GM12878 (cell line): ENCODE measurements at regions not wholly inside any gene's neighbourhood (a gene's known extent, or its start where the extent isn't known, plus 50 kb on each side); places are given as distances from the start of the nearest gene placed in this dataset.

Source experiments
- ASH2L ChIP-seq: fragments of 300-600, 200-600 bp; sonication (generic); IDR thresholded peaks from 2 replicates; pipeline ENCODE4 v1.6.1; 2017; ENCODE audit warnings: low read depth, mild to moderate bottlenecking, borderline replicate concordance
- ELK1 ChIP-seq: IDR thresholded peaks from 2 replicates; pipeline ENCODE4 v1.6.1; 2012; ENCODE audit warnings: low read depth, low read length, improper control_type of control experiment
- GABPA ChIP-seq: IDR thresholded peaks from 2 replicates; pipeline ENCODE4 v1.6.1; 2014; ENCODE audit warnings: antibody characterized with exemption, low read depth, mild to moderate bottlenecking, inconsistent platforms
- GATAD2B ChIP-seq: fragments of 450-650 bp; conservative IDR thresholded peaks from 2 replicates; pipeline ENCODE4 v1.6.1; 2017; ENCODE audit warnings: low read depth, mild to moderate bottlenecking, moderate library complexity
- IRF4 ChIP-seq: IDR thresholded peaks from 2 replicates; pipeline ENCODE4 v1.6.1; 2011; ENCODE audit warnings: low read depth, low read length
- KLF5 ChIP-seq: fragments of 450-650 bp; IDR thresholded peaks from 2 replicates; pipeline ENCODE4 v1.6.1; 2014; ENCODE audit warnings: mild to moderate bottlenecking; ENCODE audit not compliant: partially characterized antibody
- MEF2A ChIP-seq: IDR thresholded peaks from 2 replicates; pipeline ENCODE4 v1.6.1; 2011; ENCODE audit warnings: low read depth, mild to moderate bottlenecking, low read length, moderate library complexity; ENCODE audit not compliant: insufficient read depth
- MTA2 ChIP-seq: fragments of 450-650 bp; IDR thresholded peaks from 2 replicates; pipeline ENCODE4 v1.6.1; 2016; ENCODE audit warnings: low read depth, mild to moderate bottlenecking, moderate library complexity
- POU2F2 ChIP-seq: IDR thresholded peaks from 3 replicates; pipeline ENCODE4 v1.6.1; 2011; ENCODE audit warnings: low read depth, mild to moderate bottlenecking, low read length, borderline replicate concordance
- RELA ChIP-seq: fragments of 450-650 bp; IDR thresholded peaks from 2 replicates; pipeline ENCODE4 v1.8.0; 2014; ENCODE audit warnings: borderline replicate concordance; ENCODE audit not compliant: partially characterized antibody
- RUNX3 ChIP-seq: IDR thresholded peaks from 2 replicates; pipeline ENCODE4 v1.6.1; 2012; ENCODE audit warnings: low read length, inconsistent platforms
- SKIL ChIP-seq: fragments of 450-650 bp; IDR thresholded peaks from 2 replicates; pipeline ENCODE4 v1.6.1; 2017; ENCODE audit warnings: mild to moderate bottlenecking, low read depth, inconsistent platforms; ENCODE audit not compliant: poor library complexity, severe bottlenecking
- TF ChIP-seq, protein P1 (sequence below): fragments of 450-650 bp; IDR thresholded peaks from 2 replicates; pipeline ENCODE4 v1.6.1; 2016; ENCODE audit warnings: mild to moderate bottlenecking, moderate library complexity, borderline replicate concordance
- TF ChIP-seq, protein P2 (sequence below): fragments of 450-650 bp; IDR thresholded peaks from 2 replicates; pipeline ENCODE4 v1.6.1; 2017; ENCODE audit warnings: low read depth, mild to moderate bottlenecking, moderate library complexity
- TF ChIP-seq, protein P3 (sequence below): fragments of 450-650 bp; IDR thresholded peaks from 2 replicates; pipeline ENCODE4 v1.6.1; 2017; ENCODE audit warnings: mild to moderate bottlenecking, moderate library complexity

DNA sequence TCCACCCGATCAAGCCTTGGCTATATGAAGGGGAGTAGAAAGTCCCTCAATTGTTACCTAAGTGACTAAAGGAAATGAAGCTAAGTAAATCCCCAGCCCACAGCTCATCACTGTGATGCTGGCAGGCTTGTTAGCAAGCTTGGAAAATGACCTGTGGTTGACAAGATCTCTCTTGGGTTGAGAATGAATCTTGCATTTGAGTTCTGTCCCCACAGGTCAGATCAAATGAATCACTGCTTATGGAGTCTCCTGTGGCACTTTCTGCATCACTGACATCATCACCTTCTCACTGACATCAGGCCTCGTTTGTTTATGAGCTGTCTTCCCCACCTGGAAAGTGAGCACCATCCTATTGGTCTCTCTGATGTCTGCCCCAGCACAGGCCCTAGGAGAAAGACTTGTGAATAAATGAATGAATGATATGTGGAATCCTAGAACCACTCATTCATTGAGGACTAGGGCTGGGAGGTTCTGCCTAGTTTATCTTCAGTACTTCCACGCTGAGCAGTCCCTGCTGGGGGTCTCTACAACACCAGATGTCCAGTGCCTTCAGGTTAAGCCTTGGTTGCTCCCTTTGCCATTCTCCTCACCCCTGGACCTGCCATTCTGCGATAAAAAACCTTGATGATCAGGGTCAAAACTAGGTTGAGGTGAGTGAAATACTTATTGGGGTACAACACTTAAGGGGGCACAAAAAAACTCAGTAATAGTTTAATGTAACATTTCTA lies 318.4 kb upstream of the MOCS1 start (continued):
- TF ChIP-seq, protein P1, sequence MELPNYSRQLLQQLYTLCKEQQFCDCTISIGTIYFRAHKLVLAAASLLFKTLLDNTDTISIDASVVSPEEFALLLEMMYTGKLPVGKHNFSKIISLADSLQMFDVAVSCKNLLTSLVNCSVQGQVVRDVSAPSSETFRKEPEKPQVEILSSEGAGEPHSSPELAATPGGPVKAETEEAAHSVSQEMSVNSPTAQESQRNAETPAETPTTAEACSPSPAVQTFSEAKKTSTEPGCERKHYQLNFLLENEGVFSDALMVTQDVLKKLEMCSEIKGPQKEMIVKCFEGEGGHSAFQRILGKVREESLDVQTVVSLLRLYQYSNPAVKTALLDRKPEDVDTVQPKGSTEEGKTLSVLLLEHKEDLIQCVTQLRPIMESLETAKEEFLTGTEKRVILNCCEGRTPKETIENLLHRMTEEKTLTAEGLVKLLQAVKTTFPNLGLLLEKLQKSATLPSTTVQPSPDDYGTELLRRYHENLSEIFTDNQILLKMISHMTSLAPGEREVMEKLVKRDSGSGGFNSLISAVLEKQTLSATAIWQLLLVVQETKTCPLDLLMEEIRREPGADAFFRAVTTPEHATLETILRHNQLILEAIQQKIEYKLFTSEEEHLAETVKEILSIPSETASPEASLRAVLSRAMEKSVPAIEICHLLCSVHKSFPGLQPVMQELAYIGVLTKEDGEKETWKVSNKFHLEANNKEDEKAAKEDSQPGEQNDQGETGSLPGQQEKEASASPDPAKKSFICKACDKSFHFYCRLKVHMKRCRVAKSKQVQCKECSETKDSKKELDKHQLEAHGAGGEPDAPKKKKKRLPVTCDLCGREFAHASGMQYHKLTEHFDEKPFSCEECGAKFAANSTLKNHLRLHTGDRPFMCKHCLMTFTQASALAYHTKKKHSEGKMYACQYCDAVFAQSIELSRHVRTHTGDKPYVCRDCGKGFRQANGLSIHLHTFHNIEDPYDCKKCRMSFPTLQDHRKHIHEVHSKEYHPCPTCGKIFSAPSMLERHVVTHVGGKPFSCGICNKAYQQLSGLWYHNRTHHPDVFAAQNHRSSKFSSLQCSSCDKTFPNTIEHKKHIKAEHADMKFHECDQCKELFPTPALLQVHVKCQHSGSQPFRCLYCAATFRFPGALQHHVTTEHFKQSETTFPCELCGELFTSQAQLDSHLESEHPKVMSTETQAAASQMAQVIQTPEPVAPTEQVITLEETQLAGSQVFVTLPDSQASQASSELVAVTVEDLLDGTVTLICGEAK = no peak
- TF ChIP-seq MEF2A = no peak
- TF ChIP-seq IRF4 = 0 out of 2 replicates have a peak, but pooled peaks have one; percentile 7
- TF ChIP-seq RUNX3 = peak; percentile 19; the same call in 1 of the 2 replicates
- TF ChIP-seq ELK1 = no peak
- TF ChIP-seq, protein P2, sequence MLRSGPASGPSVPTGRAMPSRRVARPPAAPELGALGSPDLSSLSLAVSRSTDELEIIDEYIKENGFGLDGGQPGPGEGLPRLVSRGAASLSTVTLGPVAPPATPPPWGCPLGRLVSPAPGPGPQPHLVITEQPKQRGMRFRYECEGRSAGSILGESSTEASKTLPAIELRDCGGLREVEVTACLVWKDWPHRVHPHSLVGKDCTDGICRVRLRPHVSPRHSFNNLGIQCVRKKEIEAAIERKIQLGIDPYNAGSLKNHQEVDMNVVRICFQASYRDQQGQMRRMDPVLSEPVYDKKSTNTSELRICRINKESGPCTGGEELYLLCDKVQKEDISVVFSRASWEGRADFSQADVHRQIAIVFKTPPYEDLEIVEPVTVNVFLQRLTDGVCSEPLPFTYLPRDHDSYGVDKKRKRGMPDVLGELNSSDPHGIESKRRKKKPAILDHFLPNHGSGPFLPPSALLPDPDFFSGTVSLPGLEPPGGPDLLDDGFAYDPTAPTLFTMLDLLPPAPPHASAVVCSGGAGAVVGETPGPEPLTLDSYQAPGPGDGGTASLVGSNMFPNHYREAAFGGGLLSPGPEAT = peak; percentile 92
- TF ChIP-seq RELA = peak; percentile 42
- no peak for TF ChIP-seq KLF5
- TF ChIP-seq, protein P3, sequence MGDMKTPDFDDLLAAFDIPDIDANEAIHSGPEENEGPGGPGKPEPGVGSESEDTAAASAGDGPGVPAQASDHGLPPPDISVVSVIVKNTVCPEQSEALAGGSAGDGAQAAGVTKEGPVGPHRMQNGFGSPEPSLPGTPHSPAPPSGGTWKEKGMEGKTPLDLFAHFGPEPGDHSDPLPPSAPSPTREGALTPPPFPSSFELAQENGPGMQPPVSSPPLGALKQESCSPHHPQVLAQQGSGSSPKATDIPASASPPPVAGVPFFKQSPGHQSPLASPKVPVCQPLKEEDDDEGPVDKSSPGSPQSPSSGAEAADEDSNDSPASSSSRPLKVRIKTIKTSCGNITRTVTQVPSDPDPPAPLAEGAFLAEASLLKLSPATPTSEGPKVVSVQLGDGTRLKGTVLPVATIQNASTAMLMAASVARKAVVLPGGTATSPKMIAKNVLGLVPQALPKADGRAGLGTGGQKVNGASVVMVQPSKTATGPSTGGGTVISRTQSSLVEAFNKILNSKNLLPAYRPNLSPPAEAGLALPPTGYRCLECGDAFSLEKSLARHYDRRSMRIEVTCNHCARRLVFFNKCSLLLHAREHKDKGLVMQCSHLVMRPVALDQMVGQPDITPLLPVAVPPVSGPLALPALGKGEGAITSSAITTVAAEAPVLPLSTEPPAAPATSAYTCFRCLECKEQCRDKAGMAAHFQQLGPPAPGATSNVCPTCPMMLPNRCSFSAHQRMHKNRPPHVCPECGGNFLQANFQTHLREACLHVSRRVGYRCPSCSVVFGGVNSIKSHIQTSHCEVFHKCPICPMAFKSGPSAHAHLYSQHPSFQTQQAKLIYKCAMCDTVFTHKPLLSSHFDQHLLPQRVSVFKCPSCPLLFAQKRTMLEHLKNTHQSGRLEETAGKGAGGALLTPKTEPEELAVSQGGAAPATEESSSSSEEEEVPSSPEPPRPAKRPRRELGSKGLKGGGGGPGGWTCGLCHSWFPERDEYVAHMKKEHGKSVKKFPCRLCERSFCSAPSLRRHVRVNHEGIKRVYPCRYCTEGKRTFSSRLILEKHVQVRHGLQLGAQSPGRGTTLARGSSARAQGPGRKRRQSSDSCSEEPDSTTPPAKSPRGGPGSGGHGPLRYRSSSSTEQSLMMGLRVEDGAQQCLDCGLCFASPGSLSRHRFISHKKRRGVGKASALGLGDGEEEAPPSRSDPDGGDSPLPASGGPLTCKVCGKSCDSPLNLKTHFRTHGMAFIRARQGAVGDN = peak; percentile 72; the same call in 1 of the 2 replicates
- TF ChIP-seq SKIL = no peak
- TF ChIP-seq ASH2L = no peak
- peak; percentile 31; the same call in 1 of the 3 replicates for TF ChIP-seq POU2F2
- TF ChIP-seq GABPA = no peak
- TF ChIP-seq GATAD2B = no peak; the same call in 1 of the 2 replicates
- peak; percentile 99 for TF ChIP-seq MTA2
